ENCODE measurements at regions not wholly inside any gene's neighbourhood (a gene's known extent, or its start where the extent isn't known, plus 50 kb on each side); places are given as distances from the start of the nearest gene placed in this dataset.
A peak's percentile ranks its signal among the peaks of the same experiment; 100 is the strongest.

GRCh38 chrX:95071621-95072020, 1397.6 kb downstream of the FAM133A start:
- no peak overlapping the region for H3K9ac ChIP-seq (ENCODE audit: control insufficient read depth, extremely low read depth, insufficient read depth, low read length)
- H4K20me1 ChIP-seq (ENCODE audit: control insufficient read depth, extremely low read depth, insufficient read depth, low read length), result no peaks in the 10 kb centered on the region
- H3K9me3 ChIP-seq (ENCODE audit: control insufficient read depth, low read depth, low read length), result no peaks in the 10 kb centered on the region
- H3K79me2 ChIP-seq (ENCODE audit: control insufficient read depth, insufficient read depth, low read length), result no peaks in the 10 kb centered on the region
- no peaks in the 10 kb centered on the region for H3K36me3 ChIP-seq (ENCODE audit: control insufficient read depth in 2 of 2, extremely low read depth in 1 of 2, insufficient read depth in 2 of 2, low read length in 2 of 2)
- no peak overlapping the region for H3K27ac ChIP-seq (ENCODE audit: control insufficient read depth, insufficient read depth, low read length)
- no peak overlapping the region for H3K4me3 ChIP-seq (ENCODE audit: control insufficient read depth in 2 of 3, extremely low read depth in 1 of 3, insufficient read depth in 2 of 3, low read depth in 1 of 3, low read length in 3 of 3)
- dilution Hi-C loops (cut with MboI; ENCODE audit: extremely low pct_ligation_motif_present, low sequenced_read_pairs), result no loop called here
- no peaks in the 10 kb centered on the region for H3K4me1 ChIP-seq (ENCODE audit: control insufficient read depth, extremely low read depth, insufficient read depth, low read length)
- TF ChIP-seq CTCF (optimal IDR thresholded peaks at IDR 0.05 in 1 of 3, IDR thresholded peaks at IDR 0.05 in 1 of 3, conservative IDR thresholded peaks at IDR 0.05 in 1 of 3; ENCODE audit: extremely low read depth in 1 of 3, insufficient read depth in 2 of 3, low read length in 3 of 3) (no peak), EZH2 (IDR thresholded peaks at IDR 0.05; ENCODE audit: low read length) (no peak)
- no peak overlapping the region for H2AFZ ChIP-seq (ENCODE audit: control insufficient read depth, low read length)
- no peak for DNase-seq (ENCODE audit: low read depth, low spot score)
- H3K4me2 ChIP-seq (ENCODE audit: control insufficient read depth, extremely low read depth, insufficient read depth, low read depth, low read length), result no peak overlapping the region
- H3K27me3 ChIP-seq (ENCODE audit: control insufficient read depth, extremely low read depth, insufficient read depth, low read length), result no peaks in the 10 kb centered on the region
- no peak for FAIRE-seq
- H3K9me1 ChIP-seq (ENCODE audit: control insufficient read depth, extremely low read depth, insufficient read depth, low read length), result no peaks in the 10 kb centered on the region

- FAIRE-seq (no peak), DNase-seq (ENCODE audit: low read depth, low spot score) (no peak)
- Histone ChIP-seq H3K4me1 (ENCODE audit: control insufficient read depth, extremely low read depth, insufficient read depth, low read length) (no peaks in the 10 kb centered on the region), H3K79me2 (ENCODE audit: control insufficient read depth, insufficient read depth, low read length) (no peaks in the 10 kb centered on the region), H3K9ac (ENCODE audit: control insufficient read depth, extremely low read depth, insufficient read depth, low read length) (no peak overlapping the region), H3K27ac (ENCODE audit: control insufficient read depth, insufficient read depth, low read length) (no peak overlapping the region), H3K4me2 (ENCODE audit: control insufficient read depth, extremely low read depth, insufficient read depth, low read depth, low read length) (no peak overlapping the region), H3K36me3 (ENCODE audit: control insufficient read depth in 2 of 2, extremely low read depth in 1 of 2, insufficient read depth in 2 of 2, low read length in 2 of 2) (no peaks in the 10 kb centered on the region), H3K9me3 (ENCODE audit: control insufficient read depth, low read depth, low read length) (no peaks in the 10 kb centered on the region), H3K27me3 (ENCODE audit: control insufficient read depth, extremely low read depth, insufficient read depth, low read length) (no peaks in the 10 kb centered on the region), H2AFZ (ENCODE audit: control insufficient read depth, low read length) (no peak overlapping the region), H4K20me1 (ENCODE audit: control insufficient read depth, extremely low read depth, insufficient read depth, low read length) (no peaks in the 10 kb centered on the region), H3K9me1 (ENCODE audit: control insufficient read depth, extremely low read depth, insufficient read depth, low read length) (no peaks in the 10 kb centered on the region), H3K4me3 (ENCODE audit: control insufficient read depth in 2 of 3, extremely low read depth in 1 of 3, insufficient read depth in 2 of 3, low read depth in 1 of 3, low read length in 3 of 3) (no peak overlapping the region)
- no peak for TF ChIP-seq EZH2 (IDR thresholded peaks at IDR 0.05; ENCODE audit: low read length)
- peak in 2 of 3 experiments; percentile 20 to 43 for TF ChIP-seq CTCF (optimal IDR thresholded peaks at IDR 0.05 in 1 of 3, IDR thresholded peaks at IDR 0.05 in 1 of 3, conservative IDR thresholded peaks at IDR 0.05 in 1 of 3; ENCODE audit: extremely low read depth in 1 of 3, insufficient read depth in 2 of 3, low read length in 3 of 3)
- dilution Hi-C loops (cut with MboI; ENCODE audit: extremely low pct_ligation_motif_present, low sequenced_read_pairs), result no loop called here
These were observed 1402.4 kb downstream of the FAM133A start for GRCh38 chrX:95076449-95076848.

Measured in keratinocyte (primary cell).